Epithelial cell of proximal tubule (primary cell): ENCODE measurements at regions not wholly inside any gene's neighbourhood (a gene's known extent, or its start where the extent isn't known, plus 50 kb on each side); places are given as distances from the start of the nearest gene placed in this dataset.
A peak's percentile ranks its signal among the peaks of the same experiment; 100 is the strongest.

Experiments
- DNase-seq: peaks from one replicate; pipeline ENCODE4 v3.0.0-alpha.2; 2011; ENCODE audit warnings: low read depth
- H3K4me3 ChIP-seq: 2 replicates; pipeline ENCODE4 v1.5.1; 2011; ENCODE audit warnings: low read depth, mild to moderate bottlenecking, low read length
- TF ChIP-seq, protein P1 (sequence below): conservative IDR thresholded peaks from 2 replicates; pipeline ENCODE4 v1.5.1; 2012; ENCODE audit warnings: low read depth, mild to moderate bottlenecking, low read length

GRCh38 chr11:116517584-116517983 lies 255.2 kb downstream of the BUD13 start:
- DNase-seq, result no peak
- H3K4me3 ChIP-seq, result no peak overlapping the region
- TF ChIP-seq, protein P1, sequence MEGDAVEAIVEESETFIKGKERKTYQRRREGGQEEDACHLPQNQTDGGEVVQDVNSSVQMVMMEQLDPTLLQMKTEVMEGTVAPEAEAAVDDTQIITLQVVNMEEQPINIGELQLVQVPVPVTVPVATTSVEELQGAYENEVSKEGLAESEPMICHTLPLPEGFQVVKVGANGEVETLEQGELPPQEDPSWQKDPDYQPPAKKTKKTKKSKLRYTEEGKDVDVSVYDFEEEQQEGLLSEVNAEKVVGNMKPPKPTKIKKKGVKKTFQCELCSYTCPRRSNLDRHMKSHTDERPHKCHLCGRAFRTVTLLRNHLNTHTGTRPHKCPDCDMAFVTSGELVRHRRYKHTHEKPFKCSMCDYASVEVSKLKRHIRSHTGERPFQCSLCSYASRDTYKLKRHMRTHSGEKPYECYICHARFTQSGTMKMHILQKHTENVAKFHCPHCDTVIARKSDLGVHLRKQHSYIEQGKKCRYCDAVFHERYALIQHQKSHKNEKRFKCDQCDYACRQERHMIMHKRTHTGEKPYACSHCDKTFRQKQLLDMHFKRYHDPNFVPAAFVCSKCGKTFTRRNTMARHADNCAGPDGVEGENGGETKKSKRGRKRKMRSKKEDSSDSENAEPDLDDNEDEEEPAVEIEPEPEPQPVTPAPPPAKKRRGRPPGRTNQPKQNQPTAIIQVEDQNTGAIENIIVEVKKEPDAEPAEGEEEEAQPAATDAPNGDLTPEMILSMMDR, result no peak

- H3K4me3 ChIP-seq, result no peak overlapping the region
- no peak for DNase-seq
- TF ChIP-seq, protein P1, result no peak
Measured at GRCh38 chr11:116517077-116517476, 255.7 kb downstream of the BUD13 start.

- no peak overlapping the region for H3K4me3 ChIP-seq
- DNase-seq, result no peak
- TF ChIP-seq, protein P1, result no peak
Measured at GRCh38 chr11:116515664-116516184, 257.1 kb downstream of the BUD13 start.

DNA sequence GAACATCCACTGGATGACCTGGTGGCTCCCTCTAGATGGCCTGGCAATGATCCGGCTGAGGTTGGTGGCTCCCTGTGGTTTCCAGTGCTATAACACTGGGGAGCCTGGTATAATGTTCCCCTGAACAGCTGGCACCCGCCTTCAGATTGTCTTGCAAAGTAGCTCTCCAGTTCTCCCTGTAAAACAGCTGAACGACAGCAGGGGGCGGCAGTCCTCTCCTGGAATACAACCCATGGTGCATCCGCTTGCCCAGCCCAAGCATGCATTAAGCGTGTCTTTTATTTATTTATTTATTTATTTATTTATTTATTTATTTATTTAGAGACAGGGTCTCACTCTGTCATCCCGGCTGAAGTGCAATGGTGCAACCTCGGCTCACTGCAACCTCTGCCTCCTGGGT lies 258.9 kb downstream of the BUD13 start:
- no peak for DNase-seq
- no peak overlapping the region for H3K4me3 ChIP-seq
- TF ChIP-seq, protein P1, result peak; percentile 34

DNA sequence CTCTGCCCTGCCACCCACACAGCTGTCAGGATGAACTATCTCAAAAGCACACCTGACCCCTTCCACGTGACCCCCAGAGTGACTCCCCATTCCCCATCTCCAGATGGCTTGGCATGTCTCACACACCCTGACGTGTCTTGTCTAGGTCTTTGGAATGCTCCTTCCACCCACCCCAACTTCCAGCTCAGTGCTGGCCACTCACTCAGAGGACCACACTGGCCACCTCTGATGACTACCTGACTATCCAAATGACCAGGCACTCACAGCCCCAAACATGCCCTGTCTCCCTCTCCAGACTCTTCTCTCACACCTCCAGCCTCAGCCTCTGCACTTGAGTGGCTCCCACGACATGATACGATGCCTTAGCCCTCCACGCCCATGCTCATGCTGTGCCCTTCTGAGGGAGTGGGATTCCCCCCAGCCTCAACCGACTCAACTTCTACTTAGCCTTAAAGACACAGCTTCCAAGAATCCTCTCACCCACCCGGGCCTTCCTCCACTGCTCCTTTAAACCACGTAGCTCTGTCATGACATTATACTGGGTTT lies 259.4 kb downstream of the BUD13 start:
- TF ChIP-seq, protein P1, result no peak
- DNase-seq, result no peak
- H3K4me3 ChIP-seq, result no peak overlapping the region

DNA sequence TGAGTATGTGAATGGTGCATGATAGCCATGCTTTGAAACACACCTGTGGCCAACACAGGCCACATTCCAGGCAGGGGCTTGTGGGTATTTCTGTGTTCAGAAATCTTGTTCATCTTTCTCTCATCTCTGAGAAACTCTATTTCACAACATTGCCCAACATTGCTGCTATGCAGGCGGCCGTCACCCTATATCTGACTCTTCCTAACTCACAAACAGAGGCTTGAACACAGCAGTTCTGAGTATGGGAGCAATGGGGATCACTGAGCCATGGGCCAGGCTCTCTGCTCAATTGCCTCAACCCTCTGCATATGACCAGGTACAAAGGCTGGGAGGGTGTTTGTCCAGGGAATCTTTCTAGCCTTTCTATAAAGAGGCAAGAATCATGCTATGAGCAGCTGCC lies 259.9 kb downstream of the BUD13 start:
- TF ChIP-seq, protein P1, result no peak
- H3K4me3 ChIP-seq, result no peak overlapping the region

DNA sequence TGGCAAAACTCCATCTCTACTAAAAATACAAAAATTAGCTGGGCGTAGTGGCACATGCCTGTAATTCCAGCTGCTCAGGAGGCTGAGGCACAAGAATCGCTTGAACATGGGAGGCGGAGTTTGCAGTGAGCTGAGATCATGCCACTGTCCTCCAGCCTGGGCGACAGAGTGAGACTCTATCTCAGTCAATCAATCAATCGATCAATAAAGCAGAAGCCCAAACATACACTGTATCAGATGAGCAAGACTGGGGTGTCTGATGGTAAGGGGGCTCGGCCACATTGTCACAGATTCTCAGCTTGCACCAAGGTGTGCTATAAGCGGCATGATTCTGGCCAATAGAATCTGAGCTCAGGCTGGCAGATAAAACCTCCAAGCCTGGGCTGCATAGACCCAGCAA lies 261.1 kb downstream of the BUD13 start:
- no peak overlapping the region for H3K4me3 ChIP-seq
- no peak for DNase-seq
- TF ChIP-seq, protein P1, result no peak

More for the DNA sequence above, 259.9 kb downstream of the BUD13 start:
- no peak for DNase-seq
